ENCODE measurements at regions not wholly inside any gene's neighbourhood (a gene's known extent, or its start where the extent isn't known, plus 50 kb on each side); places are given as distances from the start of the nearest gene placed in this dataset.

DNA sequence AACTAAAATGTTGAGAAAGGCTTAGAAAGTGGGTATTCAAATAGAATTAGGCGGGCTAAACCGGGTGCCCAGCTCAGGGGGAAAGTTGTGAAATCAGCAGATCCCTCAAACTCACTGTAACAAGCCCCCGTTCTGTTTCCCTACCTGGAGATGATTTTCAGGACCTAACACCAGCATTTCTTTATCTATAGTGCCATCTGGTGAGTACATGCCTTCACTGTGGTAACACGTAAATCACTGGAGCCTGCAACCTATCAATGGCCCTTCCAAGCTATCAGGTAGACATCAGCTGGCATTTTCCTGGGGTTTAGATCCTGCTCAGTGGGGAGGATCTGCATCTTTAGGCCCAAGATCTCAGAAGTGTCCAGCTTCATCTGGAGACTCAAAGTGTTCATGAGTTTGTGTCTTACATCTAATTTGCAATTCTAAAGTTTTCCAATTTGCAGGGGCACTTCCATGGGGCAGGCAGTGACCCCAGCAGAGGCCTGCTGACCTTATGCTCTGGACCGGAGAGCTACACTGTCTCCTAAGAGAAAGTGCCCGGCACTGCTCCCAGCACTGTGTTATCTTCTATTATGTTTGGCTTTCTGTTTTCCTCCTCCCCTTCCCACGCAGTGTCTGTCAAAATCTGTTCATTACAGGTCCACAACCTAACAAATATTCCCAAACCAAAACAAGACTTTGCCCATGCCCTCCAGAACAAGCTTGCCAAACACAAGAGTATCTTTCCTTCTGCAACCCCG lies 132.5 kb downstream of the LSM5 start:
- TF ChIP-seq, protein P1, sequence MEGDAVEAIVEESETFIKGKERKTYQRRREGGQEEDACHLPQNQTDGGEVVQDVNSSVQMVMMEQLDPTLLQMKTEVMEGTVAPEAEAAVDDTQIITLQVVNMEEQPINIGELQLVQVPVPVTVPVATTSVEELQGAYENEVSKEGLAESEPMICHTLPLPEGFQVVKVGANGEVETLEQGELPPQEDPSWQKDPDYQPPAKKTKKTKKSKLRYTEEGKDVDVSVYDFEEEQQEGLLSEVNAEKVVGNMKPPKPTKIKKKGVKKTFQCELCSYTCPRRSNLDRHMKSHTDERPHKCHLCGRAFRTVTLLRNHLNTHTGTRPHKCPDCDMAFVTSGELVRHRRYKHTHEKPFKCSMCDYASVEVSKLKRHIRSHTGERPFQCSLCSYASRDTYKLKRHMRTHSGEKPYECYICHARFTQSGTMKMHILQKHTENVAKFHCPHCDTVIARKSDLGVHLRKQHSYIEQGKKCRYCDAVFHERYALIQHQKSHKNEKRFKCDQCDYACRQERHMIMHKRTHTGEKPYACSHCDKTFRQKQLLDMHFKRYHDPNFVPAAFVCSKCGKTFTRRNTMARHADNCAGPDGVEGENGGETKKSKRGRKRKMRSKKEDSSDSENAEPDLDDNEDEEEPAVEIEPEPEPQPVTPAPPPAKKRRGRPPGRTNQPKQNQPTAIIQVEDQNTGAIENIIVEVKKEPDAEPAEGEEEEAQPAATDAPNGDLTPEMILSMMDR (IDR thresholded peaks at IDR 0.05; ENCODE audit: low read depth, low read length, missing control alignments) = peak; percentile 34
- no peak overlapping the region for H3K4me3 ChIP-seq (ENCODE audit: low read depth, low read length)
- DNase-seq (ENCODE audit: low read depth) = no peak

DNA sequence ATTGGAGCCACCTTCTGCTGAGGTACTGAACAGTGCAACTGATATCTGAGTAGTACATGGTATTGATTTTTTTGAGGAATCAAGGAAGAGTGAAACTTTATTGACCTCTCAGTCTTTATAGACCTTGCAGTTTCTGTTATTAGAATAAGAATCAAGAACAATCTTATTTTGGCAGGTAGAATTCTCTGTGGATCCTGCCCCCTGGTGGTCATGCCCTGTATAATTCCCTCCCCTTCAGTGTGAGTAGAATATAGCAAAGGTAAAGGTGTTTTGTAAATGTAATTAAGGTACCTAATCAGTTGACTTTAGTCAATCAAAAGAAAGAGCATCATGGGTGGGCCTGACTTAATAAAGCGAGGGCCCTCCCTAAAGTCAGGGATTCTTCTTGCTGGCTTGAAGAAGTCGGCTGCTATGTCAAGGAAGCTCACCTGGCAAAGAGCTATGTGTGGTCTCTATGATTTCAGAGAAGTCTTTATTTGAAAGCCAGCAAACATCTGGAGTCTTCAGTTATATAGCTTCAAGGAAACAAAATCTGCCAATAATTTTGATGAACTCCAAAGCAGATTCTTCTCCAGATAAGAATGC lies 142.8 kb downstream of the LSM5 start:
- DNase-seq (ENCODE audit: low read depth) = no peak
- TF ChIP-seq, protein P1 (IDR thresholded peaks at IDR 0.05; ENCODE audit: low read depth, low read length, missing control alignments) = peak; percentile 69
- H3K4me3 ChIP-seq (ENCODE audit: low read depth, low read length) = no peak overlapping the region

DNA sequence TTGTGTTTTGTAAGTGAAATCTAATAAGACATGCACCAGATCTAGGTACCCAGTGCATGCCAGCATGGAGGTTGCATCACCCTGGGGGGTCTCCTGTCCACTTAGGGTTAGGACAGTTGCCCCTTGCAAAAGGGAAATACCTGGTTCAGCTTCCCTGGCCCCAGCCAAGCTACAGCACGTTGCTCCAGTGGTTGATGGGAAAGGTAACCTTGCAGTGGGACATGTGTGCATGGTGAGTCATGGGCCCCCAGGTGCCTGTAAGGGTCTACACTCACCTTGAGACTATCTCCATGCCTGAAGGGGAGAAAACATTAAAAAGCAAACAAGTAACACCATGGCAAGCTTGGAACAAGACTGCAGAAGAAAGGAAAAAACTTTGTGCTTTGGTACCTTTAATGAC lies 143.9 kb downstream of the LSM5 start:
- TF ChIP-seq, protein P1 (IDR thresholded peaks at IDR 0.05; ENCODE audit: low read depth, low read length, missing control alignments) = no peak
- no peak for DNase-seq (ENCODE audit: low read depth)
- H3K4me3 ChIP-seq (ENCODE audit: low read depth, low read length) = no peak overlapping the region

DNA sequence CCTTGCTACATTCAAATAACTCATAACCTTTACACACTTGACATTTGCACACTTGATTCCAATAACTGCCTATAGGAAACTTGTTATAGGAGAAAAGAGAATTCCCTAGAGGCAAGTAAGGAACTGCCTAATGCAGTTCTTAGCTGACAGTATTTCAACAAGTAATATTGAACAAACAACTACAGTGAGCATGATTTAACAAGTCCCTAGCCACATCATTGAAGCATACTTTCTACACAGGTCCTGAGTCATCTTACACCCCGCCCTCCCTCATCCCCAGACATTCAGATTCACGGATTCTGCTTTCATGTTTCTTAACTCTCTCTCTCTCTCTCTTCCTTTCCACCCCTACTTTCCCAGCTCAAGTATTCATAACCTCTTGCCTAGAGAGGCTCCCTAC lies 153.5 kb downstream of the LSM5 start:
- TF ChIP-seq, protein P1 (IDR thresholded peaks at IDR 0.05; ENCODE audit: low read depth, low read length, missing control alignments) = no peak
- H3K4me3 ChIP-seq (ENCODE audit: low read depth, low read length) = no peak overlapping the region
- no peak for DNase-seq (ENCODE audit: low read depth)

DNA sequence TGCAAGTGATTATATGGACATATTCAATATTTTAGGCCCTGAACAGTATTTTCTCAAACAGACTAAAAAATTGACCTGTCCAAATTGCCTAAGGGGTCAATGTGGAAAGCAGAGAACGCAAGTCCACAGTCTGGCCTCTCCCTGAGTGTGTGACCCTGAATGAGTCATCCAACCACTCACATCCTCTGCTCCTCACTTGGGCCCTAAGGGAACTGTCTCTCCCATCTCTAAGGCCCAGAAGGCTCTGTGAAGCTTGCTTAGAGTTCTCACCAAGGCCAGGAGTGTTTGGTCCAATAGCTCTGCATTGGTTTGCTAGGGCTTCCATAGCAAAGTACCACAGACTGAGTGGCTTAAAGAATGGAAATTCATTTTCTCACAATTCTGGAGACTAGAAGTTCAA lies 155.1 kb downstream of the LSM5 start:
- DNase-seq (ENCODE audit: low read depth) = no peak
- H3K4me3 ChIP-seq (ENCODE audit: low read depth, low read length) = no peak overlapping the region
- TF ChIP-seq, protein P1 (IDR thresholded peaks at IDR 0.05; ENCODE audit: low read depth, low read length, missing control alignments) = no peak

DNA sequence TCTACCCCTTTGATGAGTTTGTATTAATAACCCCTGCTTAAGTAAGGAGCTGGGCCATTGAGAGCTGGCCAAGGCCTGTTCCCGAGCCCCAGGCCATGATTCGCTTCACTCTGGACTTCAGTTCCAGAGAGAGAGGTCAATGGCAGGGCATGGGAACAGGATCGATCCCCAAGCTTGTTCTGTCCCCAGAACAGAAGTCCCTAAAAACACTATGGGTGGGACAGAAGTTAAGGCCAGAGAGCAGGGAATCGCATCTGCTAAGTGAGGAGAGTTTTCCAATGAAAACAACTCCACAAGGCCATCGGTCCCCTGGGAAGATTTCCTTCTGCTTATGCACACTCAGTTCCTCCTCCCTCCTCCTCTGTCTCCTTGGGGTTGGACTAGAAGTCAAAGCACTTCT lies 159.6 kb downstream of the LSM5 start:
- no peak overlapping the region for H3K4me3 ChIP-seq (ENCODE audit: low read depth, low read length)
- DNase-seq (ENCODE audit: low read depth) = no peak
- TF ChIP-seq, protein P1 (IDR thresholded peaks at IDR 0.05; ENCODE audit: low read depth, low read length, missing control alignments) = no peak

DNA sequence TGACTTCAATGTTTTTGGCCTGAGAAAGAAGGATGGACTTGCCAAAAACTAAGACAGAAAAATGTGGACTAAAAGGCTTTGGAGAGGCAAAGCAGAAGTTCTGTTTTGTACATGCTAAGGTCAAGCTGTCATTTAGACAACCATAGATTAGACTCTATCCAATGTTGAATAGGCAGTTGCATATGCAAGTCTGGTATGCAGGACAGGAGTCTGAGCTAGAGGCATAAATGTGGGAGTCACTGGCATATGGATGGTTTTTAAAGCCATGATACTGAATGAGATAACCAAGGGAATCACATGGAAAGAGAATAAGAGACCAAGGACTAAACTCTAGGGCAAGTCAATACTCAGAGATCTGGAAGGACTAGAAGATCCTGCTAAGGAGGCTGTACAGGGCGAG lies 164.1 kb downstream of the LSM5 start:
- TF ChIP-seq, protein P1 (IDR thresholded peaks at IDR 0.05; ENCODE audit: low read depth, low read length, missing control alignments) = no peak
- no peak overlapping the region for H3K4me3 ChIP-seq (ENCODE audit: low read depth, low read length)
- no peak for DNase-seq (ENCODE audit: low read depth)

All from GM12864 (cell line).